ENCODE measurements at regions not wholly inside any gene's neighbourhood (a gene's known extent, or its start where the extent isn't known, plus 50 kb on each side); places are given as distances from the start of the nearest gene placed in this dataset.
"Not testable (repeated sequence)": the region's sequence is repeated elsewhere in the genome, so short reads cannot be mapped to it uniquely, and the experiment has no call there.

GRCh38 chr3:75126556-75126955 lies 512.1 kb upstream of the CNTN3 start:
- DNase-seq (ENCODE audit: low read depth), result no peak

- no peak for DNase-seq (ENCODE audit: low read depth)
Observed at GRCh38 chr3:75129101-75129500, 514.6 kb upstream of the CNTN3 start.

- DNase-seq (ENCODE audit: low read depth), result no peak
Observed at GRCh38 chr3:75136100-75136897, 521.8 kb upstream of the CNTN3 start.

- no peak for DNase-seq (ENCODE audit: low read depth)
Observed at GRCh38 chr3:75138345-75138744, 523.9 kb upstream of the CNTN3 start.

- DNase-seq (ENCODE audit: low read depth), result no peak
Observed at GRCh38 chr3:75140904-75141615, 523.1 kb upstream of the FRG2C start.

GRCh38 chr3:75144406-75144805 lies 519.7 kb upstream of the FRG2C start:
- no peak for DNase-seq (ENCODE audit: low read depth)

GRCh38 chr3:75171630-75172230 lies 492.4 kb upstream of the FRG2C start:
- DNase-seq (ENCODE audit: low read depth), result no peak

GRCh38 chr3:75176937-75177336 lies 487.2 kb upstream of the FRG2C start:
- no peak for DNase-seq (ENCODE audit: low read depth)

- DNase-seq (ENCODE audit: low read depth), result no peak
Observed at GRCh38 chr3:75180235-75180944, 483.7 kb upstream of the FRG2C start.

- no peak for DNase-seq (ENCODE audit: low read depth)
Observed at GRCh38 chr3:75180945-75181298, 483.2 kb upstream of the FRG2C start.

GRCh38 chr3:75188962-75189361 lies 475.2 kb upstream of the FRG2C start:
- no peak for DNase-seq (ENCODE audit: low read depth)

- DNase-seq (ENCODE audit: low read depth), result no peak
Observed at GRCh38 chr3:75192146-75192616, 471.9 kb upstream of the FRG2C start.

GRCh38 chr3:75193797-75194196 lies 470.3 kb upstream of the FRG2C start:
- no peak for DNase-seq (ENCODE audit: low read depth)

GRCh38 chr3:75214332-75214731 lies 449.8 kb upstream of the FRG2C start:
- not testable (repeated sequence) for DNase-seq (ENCODE audit: low read depth)

- DNase-seq (ENCODE audit: low read depth), result no peak
Observed at GRCh38 chr3:75218577-75218976, 445.6 kb upstream of the FRG2C start.

- DNase-seq (ENCODE audit: low read depth), result no peak
Observed at GRCh38 chr3:75220932-75221331, 443.2 kb upstream of the FRG2C start.

GRCh38 chr3:75224412-75224811 lies 439.7 kb upstream of the FRG2C start:
- DNase-seq (ENCODE audit: low read depth), result no peak

- no peak for DNase-seq (ENCODE audit: low read depth)
Observed at GRCh38 chr3:75232216-75232615, 431.9 kb upstream of the FRG2C start.

GRCh38 chr3:75235631-75236030 lies 428.5 kb upstream of the FRG2C start:
- DNase-seq (ENCODE audit: low read depth), result no peak

GRCh38 chr3:75237053-75237452 lies 427.1 kb upstream of the FRG2C start:
- no peak for DNase-seq (ENCODE audit: low read depth)

- no peak for DNase-seq (ENCODE audit: low read depth)
Observed at GRCh38 chr3:75237477-75237876, 426.7 kb upstream of the FRG2C start.

GRCh38 chr3:75241226-75241962 lies 422.7 kb upstream of the FRG2C start:
- not testable (repeated sequence) for DNase-seq (ENCODE audit: low read depth)
